IMR-90 (cell line): ENCODE measurements at regions not wholly inside any gene's neighbourhood (a gene's known extent, or its start where the extent isn't known, plus 50 kb on each side); places are given as distances from the start of the nearest gene placed in this dataset.
"Not testable (repeated sequence)": the region's sequence is repeated elsewhere in the genome, so short reads cannot be mapped to it uniquely, and the experiment has no call there.

Experiments
- ATAC-seq: fragments of 200-7000 bp; cut with Tn5 transposase; 2 replicates; pipeline ENCODE4 v1.9.1; 2020; ENCODE audit warnings: low read depth, mild to moderate bottlenecking, moderate library complexity
- BruUV-seq: library from RNA; stranded (reverse); fragments of 400-500 nt; replicated peaks from 2 replicates; lab custom pipeline; 2021; lab: Mats Ljungman, UMichigan
- CTCF ChIA-PET: fragments of 300-600 bp; formaldehyde crosslinking; extraction: SDS; loops from one replicate; lab custom pipeline; 2021; ENCODE audit warnings: antibody characterized with exemption; lab: Yijun Ruan, JAX
- POLR2A ChIA-PET: fragments of 300-600 bp; sonication (Branson Sonifier 250); formaldehyde crosslinking; loops from one replicate; lab custom pipeline; 2022; ENCODE audit warnings: antibody characterized with exemption; ENCODE audit not compliant: unreplicated experiment; lab: Charles Lee
- DNase-seq: peaks from one replicate; pipeline ENCODE4 v3.0.0; 2013
- H2AFZ ChIP-seq: replicated peaks from 2 replicates; pipeline ENCODE3; 2013; ENCODE audit warnings: low read length, mild to moderate bottlenecking; ENCODE audit not compliant: poor library complexity
- H2AK5ac ChIP-seq: 2 replicates; pipeline ENCODE4 v1.6.1; 2013; ENCODE audit warnings: low read depth, low read length, inconsistent platforms
- H2AK9ac ChIP-seq: replicated peaks from 2 replicates; pipeline ENCODE3; 2013; ENCODE audit warnings: mild to moderate bottlenecking, low read depth, low read length, moderate library complexity; ENCODE audit not compliant: poor library complexity
- H2BK120ac ChIP-seq: 2 replicates; pipeline ENCODE4 v1.6.1; 2013; ENCODE audit warnings: low read depth, low read length, inconsistent platforms
- H2BK15ac ChIP-seq: 3 replicates; pipeline ENCODE4 v1.6.1; 2013; ENCODE audit warnings: low read depth, low read length, inconsistent platforms
- H2BK20ac ChIP-seq: 2 replicates; pipeline ENCODE4 v1.6.1; 2013; ENCODE audit warnings: low read depth, mild to moderate bottlenecking, inconsistent platforms, low read length, moderate library complexity
- H2BK5ac ChIP-seq: 2 replicates; pipeline ENCODE4 v1.6.1; 2013; ENCODE audit warnings: mild to moderate bottlenecking, low read depth, low read length, inconsistent platforms; ENCODE audit not compliant: poor library complexity, severe bottlenecking
- H3K14ac ChIP-seq: replicated peaks from 2 replicates; pipeline ENCODE4 v1.6.1; 2013; ENCODE audit warnings: low read depth, low read length, inconsistent platforms
- H3K18ac ChIP-seq: 2 replicates; pipeline ENCODE4 v1.6.1; 2013; ENCODE audit warnings: low read depth, low read length, control low read depth
- H3K23ac ChIP-seq: 2 replicates; pipeline ENCODE4 v1.6.1; 2013; ENCODE audit warnings: low read depth, low read length, inconsistent platforms
- H3K27ac ChIP-seq: 2 replicates; pipeline ENCODE4 v1.5.1; 2013; ENCODE audit warnings: mild to moderate bottlenecking, control low read depth, low read length; ENCODE audit not compliant: insufficient read depth
- H3K27me3 ChIP-seq: 2 replicates; pipeline ENCODE4 v1.6.1; 2013; ENCODE audit warnings: low read length; ENCODE audit not compliant: control insufficient read depth, insufficient read depth
- H3K36me3 ChIP-seq: 2 replicates; pipeline ENCODE4 v1.6.1; 2013; ENCODE audit warnings: low read length, mixed read lengths; ENCODE audit not compliant: control insufficient read depth, insufficient read depth
- H3K4ac ChIP-seq: 2 replicates; pipeline ENCODE4 v1.6.1; 2013; ENCODE audit warnings: low read depth, low read length, inconsistent platforms
- H3K4me1 ChIP-seq: 2 replicates; pipeline ENCODE4 v1.6.1; 2013; ENCODE audit warnings: low read length, mixed read lengths; ENCODE audit not compliant: control insufficient read depth, insufficient read depth
- H3K4me2 ChIP-seq: 2 replicates; pipeline ENCODE4 v1.6.1; 2013; ENCODE audit warnings: low read depth, mild to moderate bottlenecking, control low read depth, low read length, moderate library complexity
- H3K4me3 ChIP-seq: 2 replicates; pipeline ENCODE4 v1.5.1; 2013; ENCODE audit warnings: low read depth, mild to moderate bottlenecking, control low read depth, low read length, moderate library complexity; ENCODE audit not compliant: insufficient read depth
- H3K56ac ChIP-seq: 2 replicates; pipeline ENCODE4 v1.6.1; 2013; ENCODE audit warnings: low read length, inconsistent platforms; ENCODE audit not compliant: insufficient read depth; ENCODE audit errors: extremely low read depth
- H3K79me1 ChIP-seq, 2 experiments: 2 replicates each; pipeline ENCODE4 v1.6.1; 2013; ENCODE audit warnings: low read length in 2 of 2, inconsistent platforms in 1 of 2, low read depth in 1 of 2
- H3K9ac ChIP-seq: 2 replicates; pipeline ENCODE4 v1.6.1; 2013; ENCODE audit warnings: low read depth, low read length, control low read depth
- H3K9me1 ChIP-seq: 2 replicates; pipeline ENCODE4 v1.6.1; 2013; ENCODE audit warnings: low read length, inconsistent platforms; ENCODE audit not compliant: insufficient read depth
- H3K9me3 ChIP-seq: 2 replicates; pipeline ENCODE4 v1.6.1; 2013; ENCODE audit warnings: low read length; ENCODE audit not compliant: control insufficient read depth, insufficient read depth
- H4K20me1 ChIP-seq: 2 replicates; pipeline ENCODE4 v1.6.1; 2013; ENCODE audit warnings: low read length, inconsistent platforms; ENCODE audit not compliant: insufficient read depth
- H4K5ac ChIP-seq: 2 replicates; pipeline ENCODE4 v1.6.1; 2013; ENCODE audit warnings: mild to moderate bottlenecking, low read depth, low read length, control low read depth
- H4K8ac ChIP-seq, 2 experiments: 2 replicates each; pipeline ENCODE4 v1.6.1; 2013; ENCODE audit warnings: low read depth in 2 of 2, low read length in 2 of 2, control low read depth in 1 of 2, inconsistent platforms in 1 of 2
- H4K91ac ChIP-seq: 2 replicates; pipeline ENCODE4 v1.6.1; 2013; ENCODE audit warnings: low read depth, low read length, inconsistent platforms; ENCODE audit not compliant: insufficient read depth
- WGBS, 2 experiments: methylation state at CpG; one replicate each; pipeline versions ENCODE4 v1.1.5 to v1.1.7; 2013; ENCODE audit warnings: missing lambda C conversion rate in 2 of 2; ENCODE audit not compliant: insufficient read length in 1 of 2; ENCODE audit errors: extremely low coverage in 2 of 2; 5-methylcytosine and 5-hydroxymethylcytosine counted together
- dilution Hi-C: fragments of 300-500 bp; cut with HindIII; formaldehyde crosslinking; loops from one replicate; pipeline ENCODE4 v1.14.3; 2018; ENCODE audit warnings: low sequenced_read_pairs; ENCODE audit not compliant: unreplicated experiment
- in situ Hi-C: fragments of 300-500 bp; cut with MboI; formaldehyde crosslinking; loops from 3 replicates; pipeline ENCODE4 v1.14.3; 2019; ENCODE audit warnings: low sequenced_read_pairs, inconsistent platforms, mixed read lengths
- intact Hi-C: fragments of 100-400 bp; cut with micrococcal nuclease; formaldehyde crosslinking; loops from 2 replicates; pipeline ENCODE4 v1.10.0; 2022

GRCh38 chr11:67845296-67845695 lies 158.6 kb downstream of the UNC93B1 start:
- H3K23ac ChIP-seq, H3K18ac ChIP-seq, BruUV-seq, H2AK5ac ChIP-seq, ATAC-seq, H3K36me3 ChIP-seq, H3K14ac ChIP-seq, H2BK5ac ChIP-seq, H3K4me2 ChIP-seq, dilution Hi-C loops, DNase-seq, H3K56ac ChIP-seq, H2BK120ac ChIP-seq, intact Hi-C loops, H3K9me3 ChIP-seq, H2BK15ac ChIP-seq, H4K91ac ChIP-seq, H3K4me3 ChIP-seq, H4K20me1 ChIP-seq, POLR2A ChIA-PET, H4K8ac ChIP-seq, H3K9me1 ChIP-seq, H2AFZ ChIP-seq, H3K4me1 ChIP-seq, in situ Hi-C loops, H4K5ac ChIP-seq, H3K9ac ChIP-seq, H2AK9ac ChIP-seq, H3K27ac ChIP-seq, H3K27me3 ChIP-seq, H3K79me1 ChIP-seq, CTCF ChIA-PET, H2BK20ac ChIP-seq, H3K4ac ChIP-seq: not testable (repeated sequence)
- no CpG with 5 or more reads among the region's 5 CpGs for WGBS, 2 experiments

GRCh38 chr11:67840599-67840998 lies 163.3 kb downstream of the UNC93B1 start:
- H4K5ac ChIP-seq, H3K9me3 ChIP-seq, H2AK5ac ChIP-seq, intact Hi-C loops, H2BK120ac ChIP-seq, H3K23ac ChIP-seq, H2BK5ac ChIP-seq, H3K4ac ChIP-seq, H2BK20ac ChIP-seq, H2AK9ac ChIP-seq, H4K91ac ChIP-seq, CTCF ChIA-PET, H3K18ac ChIP-seq, H2AFZ ChIP-seq, H3K4me3 ChIP-seq, H3K27me3 ChIP-seq, BruUV-seq, in situ Hi-C loops, dilution Hi-C loops, H3K9me1 ChIP-seq, H4K8ac ChIP-seq, H3K79me1 ChIP-seq, H4K20me1 ChIP-seq, H3K14ac ChIP-seq, H3K9ac ChIP-seq, H3K36me3 ChIP-seq, H3K27ac ChIP-seq, ATAC-seq, H3K4me2 ChIP-seq, H3K4me1 ChIP-seq, DNase-seq, POLR2A ChIA-PET, H2BK15ac ChIP-seq, H3K56ac ChIP-seq: not testable (repeated sequence)
- no CpG with 5 or more reads among the region's 7 CpGs for WGBS, 2 experiments
